HEK293 (cell line): ENCODE measurements at regions not wholly inside any gene's neighbourhood (a gene's known extent, or its start where the extent isn't known, plus 50 kb on each side); places are given as distances from the start of the nearest gene placed in this dataset.

Source experiments
- CTCF ChIA-PET: fragments of 350-600 bp; formaldehyde crosslinking; extraction: SDS; loops from one replicate; lab custom pipeline; 2021; ENCODE audit warnings: antibody characterized with exemption; lab: Yijun Ruan, JAX
- POLR2A ChIA-PET: fragments of 300-600 bp; formaldehyde crosslinking; extraction: SDS; loops from one replicate; lab custom pipeline; 2020; ENCODE audit warnings: antibody characterized with exemption, inconsistent platforms; lab: Yijun Ruan, JAX
- H3K27ac ChIP-seq: fragments of 200-500 bp; sonication (Bioruptor generic); 2 replicates; pipeline ENCODE4 v1.5.1; 2014; ENCODE audit warnings: low read depth, low read length, control low read depth, inconsistent platforms; ENCODE audit errors: extremely low read depth
- H3K36me3 ChIP-seq, 2 experiments: fragments of 200-500 bp in 1 of 2; sonication (Bioruptor generic) in 1 of 2; 1 replicate in 1 of 2; 2 replicates in 1 of 2; pipeline ENCODE4 v1.5.1; 2014 to 2017; ENCODE audit warnings: inconsistent platforms in 2 of 2, low read length in 2 of 2; ENCODE audit not compliant: control insufficient read depth in 2 of 2, insufficient read depth in 1 of 2
- H3K4me1 ChIP-seq: fragments of 200-500 bp; sonication (Bioruptor generic); 2 replicates; pipeline ENCODE4 v1.5.1; 2014; ENCODE audit warnings: mild to moderate bottlenecking, low read length, inconsistent platforms; ENCODE audit not compliant: control insufficient read depth, insufficient read depth
- H3K4me3 ChIP-seq: 2 replicates; pipeline ENCODE4 v1.5.1; 2011; ENCODE audit warnings: low read depth, mild to moderate bottlenecking, control low read depth, low read length, moderate library complexity
- H3K9me3 ChIP-seq: fragments of 200-500 bp; sonication (Bioruptor generic); 2 replicates; pipeline ENCODE4 v1.5.1; 2014; ENCODE audit warnings: low read depth, low read length, inconsistent platforms; ENCODE audit not compliant: control insufficient read depth, insufficient read depth
- GFI1B ChIP-seq: fragments of 450-650 bp; formaldehyde crosslinking; IDR thresholded peaks from 2 replicates; pipeline ENCODE4 v1.5.1; 2016; ENCODE audit warnings: missing biosample characterization, missing genetic modification characterization
- IKZF3 ChIP-seq: fragments of 450-650 bp; IDR thresholded peaks from 2 replicates; pipeline ENCODE4 v1.5.0; 2018; ENCODE audit warnings: missing biosample characterization, mild to moderate bottlenecking, missing genetic modification characterization, moderate library complexity
- KLF10 ChIP-seq: fragments of 450-650 bp; IDR thresholded peaks from 2 replicates; pipeline ENCODE4 v1.5.1; 2018; ENCODE audit warnings: missing biosample characterization, mild to moderate bottlenecking, missing genetic modification characterization
- KLF17 ChIP-seq: fragments of 450-650 bp; formaldehyde crosslinking; IDR thresholded peaks from 2 replicates; pipeline ENCODE4 v1.5.1; 2016; ENCODE audit warnings: missing biosample characterization, missing genetic modification characterization
- MEIS1 ChIP-seq: sonication (generic); formaldehyde crosslinking; IDR thresholded peaks from 2 replicates; pipeline ENCODE4 v1.8.1; 2022; ENCODE audit warnings: missing genetic modification reagents, mild to moderate bottlenecking, borderline replicate concordance
- PRDM6 ChIP-seq: fragments of 450-650 bp; formaldehyde crosslinking; IDR thresholded peaks from 2 replicates; pipeline ENCODE4 v1.5.1; 2017; ENCODE audit warnings: missing biosample characterization, missing genetic modification characterization
- SETDB1 ChIP-seq: IDR thresholded peaks from one replicate; pipeline ENCODE4 v1.6.1; 2017; ENCODE audit warnings: mild to moderate bottlenecking, low read length, moderate library complexity, mixed read lengths; ENCODE audit not compliant: insufficient read length
- TSHZ1 ChIP-seq: fragments of 450-650 bp; formaldehyde crosslinking; IDR thresholded peaks from 2 replicates; pipeline ENCODE4 v1.5.1; 2016; ENCODE audit warnings: missing biosample characterization, missing genetic modification characterization, borderline replicate concordance
- ZFP3 ChIP-seq: fragments of 450-650 bp; formaldehyde crosslinking; IDR thresholded peaks from 2 replicates; pipeline ENCODE4 v1.5.1; 2016; ENCODE audit warnings: low read depth, missing biosample characterization, missing genetic modification characterization
- ZFP37 ChIP-seq: fragments of 450-650 bp; formaldehyde crosslinking; IDR thresholded peaks from 2 replicates; pipeline ENCODE4 v1.5.1; 2016; ENCODE audit warnings: missing biosample characterization, missing genetic modification characterization
- ZNF214 ChIP-seq: fragments of 450-650 bp; formaldehyde crosslinking; IDR thresholded peaks from 2 replicates; pipeline ENCODE4 v1.5.1; 2017; ENCODE audit warnings: missing biosample characterization, mild to moderate bottlenecking, missing genetic modification characterization, borderline replicate concordance
- ZNF24 ChIP-seq: fragments of 450-650 bp; formaldehyde crosslinking; IDR thresholded peaks from 2 replicates; pipeline ENCODE4 v1.5.1; 2016; ENCODE audit warnings: missing biosample characterization, missing genetic modification characterization
- ZNF350 ChIP-seq: fragments of 450-650 bp; formaldehyde crosslinking; IDR thresholded peaks from 2 replicates; pipeline ENCODE4 v1.5.0; 2017; ENCODE audit warnings: missing biosample characterization, mild to moderate bottlenecking, missing genetic modification characterization
- ZNF488 ChIP-seq: fragments of 450-650 bp; formaldehyde crosslinking; IDR thresholded peaks from 2 replicates; pipeline ENCODE4 v1.5.1; 2016; ENCODE audit warnings: missing biosample characterization, missing genetic modification characterization
- ZNF529 ChIP-seq: fragments of 450-650 bp; formaldehyde crosslinking; IDR thresholded peaks from 2 replicates; pipeline ENCODE4 v1.5.1; 2017; ENCODE audit warnings: missing genetic modification characterization, missing biosample characterization; ENCODE audit not compliant: insufficient replicate concordance
- ZNF571 ChIP-seq: fragments of 450-650 bp; formaldehyde crosslinking; IDR thresholded peaks from 2 replicates; pipeline ENCODE4 v1.5.0; 2017; ENCODE audit warnings: missing biosample characterization, missing genetic modification characterization
- ZNF645 ChIP-seq: fragments of 450-650 bp; formaldehyde crosslinking; IDR thresholded peaks from 2 replicates; pipeline ENCODE4; 2016; ENCODE audit warnings: missing biosample characterization, missing genetic modification characterization
- ZNF777 ChIP-seq: fragments of 450-650 bp; formaldehyde crosslinking; IDR thresholded peaks from 2 replicates; pipeline ENCODE4 v1.5.1; 2017; ENCODE audit warnings: missing biosample characterization, missing genetic modification characterization, borderline replicate concordance
- ZXDB ChIP-seq: fragments of 450-650 bp; formaldehyde crosslinking; IDR thresholded peaks from 2 replicates; pipeline ENCODE4 v1.5.1; 2016; ENCODE audit warnings: missing biosample characterization, missing genetic modification characterization
- TF ChIP-seq, protein P1 (sequence below): fragments of 450-650 bp; formaldehyde crosslinking; IDR thresholded peaks from 2 replicates; pipeline ENCODE4 v1.5.1; 2016; ENCODE audit warnings: missing biosample characterization, missing genetic modification characterization

DNA sequence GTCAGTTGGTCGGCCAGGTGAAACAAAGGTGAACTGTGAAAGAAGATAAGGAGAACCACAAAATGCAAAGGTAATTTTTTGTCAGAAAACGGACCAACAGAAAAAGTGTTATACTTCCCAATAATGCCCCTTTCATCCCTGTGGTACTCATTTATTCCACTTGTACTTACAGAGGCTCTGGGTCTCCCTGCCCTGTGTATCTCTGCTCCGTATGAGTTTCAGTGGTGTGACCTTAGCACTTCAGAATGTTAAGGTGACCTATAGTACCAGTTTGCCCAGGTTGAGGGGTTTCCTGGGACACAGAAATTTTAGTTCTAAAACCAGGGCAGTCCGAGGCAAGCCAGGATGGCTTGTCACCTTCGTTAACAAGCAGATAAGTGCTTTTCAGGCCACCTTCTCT, 254.8 kb downstream of the OLFM3 start:
- Histone ChIP-seq H3K4me3 (no peak overlapping the region), H3K4me1 (no peaks in the 10 kb centered on the region), H3K9me3 (no peaks in the 10 kb centered on the region), H3K27ac (no peak overlapping the region), H3K36me3 (no peaks in the 10 kb centered on the region)
- ChIA-PET CTCF (no interaction called here), POLR2A (no interaction called here)
- no peak for TF ChIP-seq ZNF529 (tag by site-specific recombination)
- TF ChIP-seq ZFP37 (tag by site-specific recombination) = no peak
- no peak for TF ChIP-seq ZXDB (tag by site-specific recombination)
- no peak for TF ChIP-seq KLF17 (tag by site-specific recombination)
- no peak for TF ChIP-seq ZNF488 (tag by site-specific recombination)
- no peak for TF ChIP-seq MEIS1 (CRISPR knock-in tag)
- no peak for TF ChIP-seq KLF10
- TF ChIP-seq ZNF214 (tag by site-specific recombination) = no peak
- no peak for TF ChIP-seq ZNF350
- TF ChIP-seq PRDM6 (tag by site-specific recombination) = no peak
- TF ChIP-seq ZFP3 (tag by site-specific recombination) = no peak
- no peak for TF ChIP-seq TSHZ1 (tag by site-specific recombination)

DNA sequence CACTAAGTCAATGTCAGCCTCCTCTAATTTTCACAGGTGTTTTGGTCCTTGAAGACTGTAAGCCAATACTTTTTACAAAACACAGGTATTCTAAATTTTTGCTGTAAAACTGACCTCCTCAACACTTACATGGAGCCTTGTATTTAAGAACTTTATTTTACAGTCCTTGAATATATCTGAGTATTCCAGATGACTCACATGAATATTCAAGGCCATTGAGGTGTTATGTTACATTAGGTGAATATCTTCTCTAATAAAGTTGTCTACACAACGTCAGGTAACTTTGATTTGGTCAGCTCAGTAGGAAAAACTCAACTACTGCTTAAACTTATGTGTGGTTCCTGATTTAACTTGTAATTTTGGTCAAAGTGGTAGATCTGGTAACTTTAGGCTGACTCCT, 254.2 kb downstream of the OLFM3 start:
- no peaks in the 10 kb centered on the region for H3K9me3 ChIP-seq
- no peaks in the 10 kb centered on the region for H3K4me1 ChIP-seq
- no peak overlapping the region for H3K4me3 ChIP-seq
- no peak for TF ChIP-seq ZNF777
- TF ChIP-seq GFI1B (tag by site-specific recombination) = no peak
- TF ChIP-seq ZNF24 (tag by site-specific recombination) = no peak
- TF ChIP-seq, protein P1, sequence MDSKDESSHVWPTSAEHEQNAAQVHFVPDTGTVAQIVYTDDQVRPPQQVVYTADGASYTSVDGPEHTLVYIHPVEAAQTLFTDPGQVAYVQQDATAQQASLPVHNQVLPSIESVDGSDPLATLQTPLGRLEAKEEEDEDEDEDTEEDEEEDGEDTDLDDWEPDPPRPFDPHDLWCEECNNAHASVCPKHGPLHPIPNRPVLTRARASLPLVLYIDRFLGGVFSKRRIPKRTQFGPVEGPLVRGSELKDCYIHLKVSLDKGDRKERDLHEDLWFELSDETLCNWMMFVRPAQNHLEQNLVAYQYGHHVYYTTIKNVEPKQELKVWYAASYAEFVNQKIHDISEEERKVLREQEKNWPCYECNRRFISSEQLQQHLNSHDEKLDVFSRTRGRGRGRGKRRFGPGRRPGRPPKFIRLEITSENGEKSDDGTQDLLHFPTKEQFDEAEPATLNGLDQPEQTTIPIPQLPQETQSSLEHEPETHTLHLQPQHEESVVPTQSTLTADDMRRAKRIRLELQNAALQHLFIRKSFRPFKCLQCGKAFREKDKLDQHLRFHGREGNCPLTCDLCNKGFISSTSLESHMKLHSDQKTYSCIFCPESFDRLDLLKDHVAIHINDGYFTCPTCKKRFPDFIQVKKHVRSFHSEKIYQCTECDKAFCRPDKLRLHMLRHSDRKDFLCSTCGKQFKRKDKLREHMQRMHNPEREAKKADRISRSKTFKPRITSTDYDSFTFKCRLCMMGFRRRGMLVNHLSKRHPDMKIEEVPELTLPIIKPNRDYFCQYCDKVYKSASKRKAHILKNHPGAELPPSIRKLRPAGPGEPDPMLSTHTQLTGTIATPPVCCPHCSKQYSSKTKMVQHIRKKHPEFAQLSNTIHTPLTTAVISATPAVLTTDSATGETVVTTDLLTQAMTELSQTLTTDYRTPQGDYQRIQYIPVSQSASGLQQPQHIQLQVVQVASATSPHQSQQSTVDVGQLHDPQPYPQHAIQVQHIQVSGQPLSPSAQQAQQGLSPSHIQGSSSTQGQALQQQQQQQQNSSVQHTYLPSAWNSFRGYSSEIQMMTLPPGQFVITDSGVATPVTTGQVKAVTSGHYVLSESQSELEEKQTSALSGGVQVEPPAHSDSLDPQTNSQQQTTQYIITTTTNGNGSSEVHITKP (tag by site-specific recombination) = no peak
- TF ChIP-seq IKZF3 (tag by site-specific recombination) = no peak
- no peak for TF ChIP-seq ZNF571
- no peak for TF ChIP-seq SETDB1
- TF ChIP-seq ZNF645 (tag by site-specific recombination) = no peak
- ChIA-PET POLR2A (no interaction called here), CTCF (interaction anchor here (0.6 kb wide), 1 partner anchor 1228 kb away, joined by 4 read pairs; no protein-coding TSS in a partner anchor)
- no peak overlapping the region for H3K27ac ChIP-seq
- no peaks in the 10 kb centered on the region for H3K36me3 ChIP-seq
